ENCODE measurements at regions not wholly inside any gene's neighbourhood (a gene's known extent, or its start where the extent isn't known, plus 50 kb on each side); places are given as distances from the start of the nearest gene placed in this dataset.
"Not testable (repeated sequence)": the region's sequence is repeated elsewhere in the genome, so short reads cannot be mapped to it uniquely, and the experiment has no call there.

GRCh38 chr5:163579729-163580128 lies 74.3 kb downstream of the MAT2B start:
- H3K27ac ChIP-seq, result no peak overlapping the region
- no peak for TF ChIP-seq POLR2AphosphoS5 (IDR thresholded peaks at IDR 0.05)
- H3K4me1 ChIP-seq, result peaks cover 0 to 17% (median 4%) of the 10 kb centered on the region in 4 donors
- 79 to 83% methylated on average over 4 of the region's 4 CpGs for WGBS, 2 donors (ENCODE audit: low coverage in 1 of 2)
- no peaks in the 10 kb centered on the region for H3K27me3 ChIP-seq
- intact Hi-C loops (cut with DNase I; ENCODE audit: low total_unique reads) (loop anchor here (5.0 kb wide), 1 partner anchor 918 kb away; no protein-coding TSS in a partner anchor), in situ Hi-C loops (cut with MboI; ENCODE audit: low pct_ligation_motif_present in 1 of 4, low pct_unique_long_range_greater_than_20kb in 1 of 4, low sequenced_read_pairs in 3 of 4) (no loop called here)
- no peaks in the 10 kb centered on the region for H3K36me3 ChIP-seq
- H3K9me3 ChIP-seq, result no peaks in the 10 kb centered on the region
- no peak for DNase-seq
- H3K4me3 ChIP-seq, result no peak overlapping the region

GRCh38 chr5:163580516-163580915 lies 75.1 kb downstream of the MAT2B start:
- intact Hi-C loops (cut with DNase I; ENCODE audit: low total_unique reads), result no loop called here

GRCh38 chr5:163583491-163584153 lies 78.2 kb downstream of the MAT2B start:
- H3K4me3 ChIP-seq; DNase-seq; H3K27me3 ChIP-seq; in situ Hi-C loops (cut with MboI; ENCODE audit: low pct_ligation_motif_present in 1 of 4, low pct_unique_long_range_greater_than_20kb in 1 of 4, low sequenced_read_pairs in 3 of 4); H3K9me3 ChIP-seq; H3K36me3 ChIP-seq; intact Hi-C loops (cut with DNase I; ENCODE audit: low total_unique reads); H3K27ac ChIP-seq: not testable (repeated sequence)
- peaks cover 0 to 14% (median 4%) of the 10 kb centered on the region in 4 donors for H3K4me1 ChIP-seq
- WGBS, 2 donors (ENCODE audit: low coverage in 1 of 2), result 95 to 100% methylated on average over 1 to 34 of the region's 50 CpGs

More at GRCh38 chr5:163580516-163580915, 75.1 kb downstream of the MAT2B start:
- Histone ChIP-seq H3K9me3 (no peaks in the 10 kb centered on the region), H3K4me3 (no peak overlapping the region), H3K36me3 (no peaks in the 10 kb centered on the region), H3K4me1 (peaks cover 0 to 17% (median 4%) of the 10 kb centered on the region in 4 donors), H3K27me3 (no peaks in the 10 kb centered on the region), H3K27ac (no peak overlapping the region)
- in situ Hi-C loops (cut with MboI; ENCODE audit: low pct_ligation_motif_present in 1 of 4, low pct_unique_long_range_greater_than_20kb in 1 of 4, low sequenced_read_pairs in 3 of 4), result no loop called here
- 35 to 47% methylated on average over 2 of the region's 2 CpGs for WGBS, 2 donors (ENCODE audit: low coverage in 1 of 2)
- TF ChIP-seq CTCF (IDR thresholded peaks at IDR 0.05), result no peak
- TF ChIP-seq POLR2AphosphoS5 (IDR thresholded peaks at IDR 0.05), result peak in 1 of 3 donors; percentile 45
- no peak for TF ChIP-seq EP300 (IDR thresholded peaks at IDR 0.05; ENCODE audit: low read depth)
- TF ChIP-seq POLR2A (IDR thresholded peaks at IDR 0.05), result no peak
- DNase-seq, result peak; percentile 21

GRCh38 chr5:163585206-163585605 lies 79.8 kb downstream of the MAT2B start:
- 83 to 100% methylated on average over 1 of the region's 1 CpG for WGBS, 2 donors (ENCODE audit: low coverage in 1 of 2)
- intact Hi-C loops (cut with DNase I; ENCODE audit: low total_unique reads), result no loop called here
- Histone ChIP-seq H3K36me3 (no peaks in the 10 kb centered on the region), H3K4me1 (peaks cover 0 to 8% (median 3%) of the 10 kb centered on the region in 4 donors), H3K9me3 (no peaks in the 10 kb centered on the region), H3K4me3 (no peak overlapping the region), H3K27ac (no peak overlapping the region), H3K27me3 (no peaks in the 10 kb centered on the region)
- no peak for TF ChIP-seq CTCF (IDR thresholded peaks at IDR 0.05)
- TF ChIP-seq POLR2A (IDR thresholded peaks at IDR 0.05), result no peak
- no peak for TF ChIP-seq EP300 (IDR thresholded peaks at IDR 0.05; ENCODE audit: low read depth)
- TF ChIP-seq POLR2AphosphoS5 (IDR thresholded peaks at IDR 0.05), result no peak
- no peak for DNase-seq
- in situ Hi-C loops (cut with MboI; ENCODE audit: low pct_ligation_motif_present in 1 of 4, low pct_unique_long_range_greater_than_20kb in 1 of 4, low sequenced_read_pairs in 3 of 4), result no loop called here

GRCh38 chr5:163586531-163586956 lies 81.1 kb downstream of the MAT2B start:
- DNase-seq, result no peak
- in situ Hi-C loops (cut with MboI; ENCODE audit: low pct_ligation_motif_present in 1 of 4, low pct_unique_long_range_greater_than_20kb in 1 of 4, low sequenced_read_pairs in 3 of 4), result no loop called here

More at GRCh38 chr5:163586531-163586956, 81.1 kb downstream of the MAT2B start:
- Histone ChIP-seq H3K9me3 (no peaks in the 10 kb centered on the region), H3K36me3 (no peaks in the 10 kb centered on the region), H3K4me3 (no peak overlapping the region), H3K27me3 (no peaks in the 10 kb centered on the region), H3K4me1 (no peaks in the 10 kb centered on the region), H3K27ac (peak overlapping the region in 2 of 4 donors; percentile 12 to 48)
- intact Hi-C loops (cut with DNase I; ENCODE audit: low total_unique reads), result no loop called here
- WGBS, 2 donors (ENCODE audit: low coverage in 1 of 2), result 69 to 76% methylated on average over 2 of the region's 2 CpGs
- no peak for TF ChIP-seq CTCF (IDR thresholded peaks at IDR 0.05)
- TF ChIP-seq POLR2A (IDR thresholded peaks at IDR 0.05), result no peak
- no peak for TF ChIP-seq EP300 (IDR thresholded peaks at IDR 0.05; ENCODE audit: low read depth)
- no peak for TF ChIP-seq POLR2AphosphoS5 (IDR thresholded peaks at IDR 0.05)

Measured in transverse colon (tissue), 4 donors.